H1 (cell line): ENCODE measurements at regions not wholly inside any gene's neighbourhood (a gene's known extent, or its start where the extent isn't known, plus 50 kb on each side); places are given as distances from the start of the nearest gene placed in this dataset.
"Not testable (repeated sequence)": the region's sequence is repeated elsewhere in the genome, so short reads cannot be mapped to it uniquely, and the experiment has no call there.

Source experiments
- CTCF ChIA-PET: fragments of 300-600 bp; sonication (Branson Sonifier 250); formaldehyde crosslinking; loops from one replicate; lab custom pipeline; 2021; ENCODE audit not compliant: partially characterized antibody; lab: Charles Lee
- POLR2A ChIA-PET: fragments of 300-600 bp; sonication (Branson Sonifier 250); formaldehyde crosslinking; loops from one replicate; lab custom pipeline; 2021; ENCODE audit warnings: inconsistent platforms; ENCODE audit not compliant: partially characterized antibody; lab: Charles Lee
- DNase-seq, 2 experiments: peaks; one replicate each; pipeline versions ENCODE4 v3.0.0 to v3.0.0-alpha.2; 2010 to 2022; ENCODE audit warnings: low spot score in 2 of 2, low read depth in 1 of 2, mixed read lengths in 1 of 2
- FAIRE-seq: peaks from 2 replicates; lab custom pipeline; 2011; peaks lifted over from hg19 to GRCh38; lab: Jason Lieb, UNC
- H2AFZ ChIP-seq: 2 replicates; pipeline ENCODE4 v1.8.1; 2012; ENCODE audit warnings: low read length, inconsistent platforms
- H2AK5ac ChIP-seq: 2 replicates; pipeline ENCODE4 v1.6.1; 2013; ENCODE audit warnings: low read depth, low read length
- H2BK120ac ChIP-seq: replicated peaks from 2 replicates; pipeline ENCODE3; 2013; ENCODE audit warnings: low read depth, low read length, inconsistent platforms
- H2BK12ac ChIP-seq: 2 replicates; pipeline ENCODE4 v1.6.1; 2013; ENCODE audit warnings: low read depth, low read length
- H2BK15ac ChIP-seq: 2 replicates; pipeline ENCODE4 v1.6.1; 2013; ENCODE audit warnings: low read length
- H2BK20ac ChIP-seq: 2 replicates; pipeline ENCODE4 v1.6.1; 2013; ENCODE audit warnings: low read length
- H2BK5ac ChIP-seq: 2 replicates; pipeline ENCODE4 v1.6.1; 2013; ENCODE audit warnings: low read depth, low read length
- H3K14ac ChIP-seq: 2 replicates; pipeline ENCODE4 v1.6.1; 2013; ENCODE audit warnings: inconsistent platforms; ENCODE audit not compliant: insufficient read length
- H3K18ac ChIP-seq: 2 replicates; pipeline ENCODE4 v1.6.1; 2013; ENCODE audit warnings: low read length; ENCODE audit errors: extremely low read depth
- H3K23ac ChIP-seq: 2 replicates; pipeline ENCODE4 v1.6.1; 2013; ENCODE audit warnings: inconsistent platforms; ENCODE audit not compliant: insufficient read length
- H3K23me2 ChIP-seq: 2 replicates; pipeline ENCODE4 v1.6.1; 2013; ENCODE audit warnings: low read depth, low read length
- H3K27ac ChIP-seq: 2 replicates; pipeline ENCODE4 v1.6.1; 2011; ENCODE audit warnings: low read depth, low read length, inconsistent platforms
- H3K27me3 ChIP-seq, 4 experiments: replicated peaks in 1 of 4; 1 replicate in 1 of 4; 2 replicates in 3 of 4; pipeline versions ENCODE4 v1.6.1 to v1.8.1; 2011 to 2013; ENCODE audit warnings: low read length in 3 of 4, mild to moderate bottlenecking in 3 of 4, inconsistent platforms in 2 of 4, mixed read lengths in 2 of 4, moderate library complexity in 1 of 4; ENCODE audit not compliant: control insufficient read depth in 3 of 4, insufficient read depth in 3 of 4; ENCODE audit errors: extremely low read depth in 1 of 4
- H3K36me3 ChIP-seq, 4 experiments: 2 replicates each; pipeline versions ENCODE4 v1.6.1 to v1.8.1; 2011 to 2013; ENCODE audit warnings: mild to moderate bottlenecking in 4 of 4, low read length in 3 of 4, moderate library complexity in 2 of 4, control low read depth in 1 of 4, inconsistent platforms in 1 of 4; ENCODE audit not compliant: insufficient read depth in 4 of 4, control insufficient read depth in 2 of 4
- H3K4ac ChIP-seq: replicated peaks from 2 replicates; pipeline ENCODE3; 2013; ENCODE audit warnings: low read length, low read depth, mixed read lengths, inconsistent platforms; ENCODE audit not compliant: insufficient read length
- H3K4me1 ChIP-seq, 4 experiments: replicated peaks in 1 of 4; 1 replicate in 1 of 4; 2 replicates in 3 of 4; pipeline versions ENCODE4 v1.6.1 to v1.8.1; 2011 to 2013; ENCODE audit warnings: low read length in 3 of 4, inconsistent platforms in 2 of 4, mixed read lengths in 1 of 4; ENCODE audit not compliant: insufficient read depth in 4 of 4, control insufficient read depth in 3 of 4
- H3K4me2 ChIP-seq, 2 experiments: 2 replicates each; pipeline versions ENCODE4 v1.6.1 to v1.8.1; 2011 to 2013; ENCODE audit warnings: low read depth in 2 of 2, low read length in 2 of 2, control low read depth in 1 of 2, inconsistent platforms in 1 of 2, mild to moderate bottlenecking in 1 of 2; ENCODE audit not compliant: insufficient read depth in 1 of 2
- H3K4me3 ChIP-seq, 4 experiments: fragments of 200-600, 300-600 bp in 1 of 4; sonication (generic), shearing (Covaris generic), sonication (Bioruptor Twin) in 1 of 4; 2 replicates each; pipeline versions ENCODE4 v1.5.1 to v1.8.1; 2011 to 2016; ENCODE audit warnings: low read length in 4 of 4, low read depth in 3 of 4, control low read depth in 2 of 4, inconsistent platforms in 2 of 4, mild to moderate bottlenecking in 2 of 4, mixed read lengths in 1 of 4, moderate library complexity in 1 of 4; ENCODE audit not compliant: insufficient read depth in 2 of 4; ENCODE audit errors: extremely low read depth in 1 of 4
- H3K56ac ChIP-seq: replicated peaks from 2 replicates; pipeline ENCODE3; 2013; ENCODE audit warnings: low read depth, mild to moderate bottlenecking, mixed read lengths, low read length, inconsistent platforms; ENCODE audit not compliant: insufficient read length
- H3K79me1 ChIP-seq: 2 replicates; pipeline ENCODE4 v1.6.1; 2013; ENCODE audit warnings: low read depth, low read length, control low read depth
- H3K79me2 ChIP-seq, 2 experiments: 2 replicates each; pipeline versions ENCODE4 v1.6.1 to v1.8.1; 2012 to 2013; ENCODE audit warnings: low read length in 2 of 2, mild to moderate bottlenecking in 2 of 2, inconsistent platforms in 1 of 2; ENCODE audit not compliant: insufficient read depth in 2 of 2, control insufficient read depth in 1 of 2
- H3K9ac ChIP-seq, 4 experiments: replicated peaks in 1 of 4; 1 replicate in 1 of 4; 2 replicates in 3 of 4; pipeline versions ENCODE4 v1.6.1 to v1.8.1; 2011 to 2013; ENCODE audit warnings: low read depth in 3 of 4, low read length in 3 of 4, control low read depth in 2 of 4, mild to moderate bottlenecking in 2 of 4, moderate library complexity in 2 of 4, inconsistent platforms in 1 of 4; ENCODE audit errors: extremely low read depth in 1 of 4
- H3K9me3 ChIP-seq, 2 experiments: 2 replicates each; pipeline versions ENCODE4 v1.6.1 to v1.8.1; 2012 to 2013; ENCODE audit warnings: mild to moderate bottlenecking in 2 of 2, moderate library complexity in 2 of 2, control low read depth in 1 of 2, inconsistent platforms in 1 of 2, low read depth in 1 of 2, low read length in 1 of 2, mixed read lengths in 1 of 2; ENCODE audit not compliant: insufficient read depth in 2 of 2
- H4K20me1 ChIP-seq, 2 experiments: replicated peaks in 1 of 2; 2 replicates each; pipeline versions ENCODE3 to v1.8.1; 2011 to 2013; ENCODE audit warnings: inconsistent platforms in 2 of 2, low read length in 2 of 2, mild to moderate bottlenecking in 1 of 2; ENCODE audit not compliant: insufficient read depth in 2 of 2, control insufficient read depth in 1 of 2
- H4K5ac ChIP-seq: 2 replicates; pipeline ENCODE4 v1.6.1; 2013; ENCODE audit warnings: low read length, low read depth, mixed read lengths, inconsistent platforms; ENCODE audit not compliant: insufficient read length
- H4K8ac ChIP-seq: 2 replicates; pipeline ENCODE4 v1.8.0; 2013; ENCODE audit warnings: mild to moderate bottlenecking, moderate library complexity, low read length, inconsistent platforms; ENCODE audit not compliant: insufficient read depth; ENCODE audit errors: extremely low read depth
- H4K91ac ChIP-seq: replicated peaks from 2 replicates; pipeline ENCODE3; 2013; ENCODE audit warnings: low read length, mixed read lengths, inconsistent platforms; ENCODE audit not compliant: insufficient read length
- CHD2 ChIP-seq: IDR thresholded peaks from 2 replicates; pipeline ENCODE4 v1.6.1; 2012; ENCODE audit warnings: low read length, improper control_type of control experiment
- KDM1A ChIP-seq: fragments of 200-600, 300-600 bp; sonication (generic); IDR thresholded peaks from 2 replicates; pipeline ENCODE4 v1.7.1; 2016; ENCODE audit warnings: mild to moderate bottlenecking, low read length, borderline replicate concordance
- WGBS, 2 experiments: shearing (Covaris generic) in 1 of 2; methylation state at CpG; one replicate each; pipeline versions ENCODE4 v1.1.6 to v1.1.7; 2013 to 2015; ENCODE audit warnings: low lambda C conversion rate in 2 of 2, mixed read lengths in 2 of 2, inconsistent platforms in 1 of 2, low coverage in 1 of 2, missing lambda C conversion rate in 1 of 2; ENCODE audit not compliant: insufficient replicate concordance in 2 of 2, insufficient coverage in 1 of 2, insufficient read length in 1 of 2; ENCODE audit errors: extremely low coverage in 1 of 2, missing lambda C conversion rate in 1 of 2; 5-methylcytosine and 5-hydroxymethylcytosine counted together

DNA sequence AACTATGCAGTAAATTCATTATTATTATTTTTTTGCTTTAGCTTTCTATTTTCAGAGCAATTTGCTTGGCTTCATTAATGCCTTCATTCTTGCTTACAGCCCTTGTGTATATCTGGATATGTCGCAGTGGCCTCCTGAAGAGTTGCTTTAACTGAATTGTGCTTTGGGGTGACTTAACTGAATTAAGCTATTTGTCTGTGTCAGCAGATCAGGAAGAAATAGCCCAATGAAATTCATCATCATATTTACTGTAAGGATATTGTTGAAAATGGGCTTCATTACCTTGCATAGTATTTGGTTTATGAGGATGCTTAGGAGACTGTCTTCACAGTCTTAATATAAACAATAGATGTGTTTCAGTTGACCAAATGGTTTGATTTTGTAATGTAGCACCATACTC is 59.7 kb upstream of the PIP4K2A start:
- FAIRE-seq, result no peak
- H2AK5ac ChIP-seq, result no peak overlapping the region
- peaks cover 2 to 3% of the 10 kb centered on the region in 2 experiments; a peak in 1 of 4 replicates for H3K9me3 ChIP-seq
- TF ChIP-seq CHD2 (no peak), KDM1A (no peak)
- ChIA-PET CTCF (no interaction called here), POLR2A (no interaction called here)
- H3K4me1 ChIP-seq, result no peaks in the 10 kb centered on the region
- no peaks in the 10 kb centered on the region for H3K79me1 ChIP-seq
- DNase-seq, result no peak
- no peaks in the 10 kb centered on the region for H3K23me2 ChIP-seq
- no peaks in the 10 kb centered on the region for H3K36me3 ChIP-seq
- H3K23ac ChIP-seq, result no peak overlapping the region
- H2BK15ac ChIP-seq, result no peak overlapping the region
- H3K9ac ChIP-seq, result no peak overlapping the region
- 93% methylated on average over 1 of the region's 1 CpG; no CpG with 5 or more reads in 1 of the 2 experiments for WGBS, 2 experiments
- H3K4me2 ChIP-seq, result no peak overlapping the region
- H2AFZ ChIP-seq, result no peak overlapping the region
- H4K20me1 ChIP-seq, result no peaks in the 10 kb centered on the region
- no peaks in the 10 kb centered on the region for H3K79me2 ChIP-seq
- H2BK5ac ChIP-seq, result no peak overlapping the region
- H2BK20ac ChIP-seq, result no peak overlapping the region
- no peak overlapping the region for H3K4ac ChIP-seq
- H2BK12ac ChIP-seq, result no peak overlapping the region
- no peak overlapping the region for H4K8ac ChIP-seq
- no peak overlapping the region for H3K14ac ChIP-seq
- H3K27me3 ChIP-seq, result no peaks in the 10 kb centered on the region
- no peak overlapping the region for H4K91ac ChIP-seq
- H3K18ac ChIP-seq, result no peak overlapping the region
- no peak overlapping the region for H2BK120ac ChIP-seq
- H3K56ac ChIP-seq, result no peak overlapping the region
- H3K4me3 ChIP-seq, result no peak overlapping the region
- H3K27ac ChIP-seq, result no peak overlapping the region
- no peak overlapping the region for H4K5ac ChIP-seq

DNA sequence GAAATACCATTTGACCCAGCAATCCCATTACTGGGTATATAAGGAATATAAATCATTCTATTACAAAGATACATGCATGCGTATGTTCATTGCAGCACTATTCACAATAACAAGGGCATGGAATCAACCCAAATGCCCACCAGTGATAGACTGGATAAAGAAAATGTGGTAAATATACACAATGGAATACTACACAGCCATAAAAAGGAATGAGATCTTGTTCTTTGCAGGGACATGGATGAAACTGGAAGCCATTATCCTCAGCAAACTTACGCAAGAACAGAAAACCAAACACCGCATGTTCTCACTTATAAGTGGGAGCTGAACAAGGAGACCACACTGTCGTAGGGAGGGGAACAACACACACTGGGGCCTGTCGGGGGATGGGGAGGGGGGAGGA is 57.3 kb upstream of the PIP4K2A start:
- H3K27ac ChIP-seq, H3K23me2 ChIP-seq, FAIRE-seq, H4K8ac ChIP-seq, H3K23ac ChIP-seq, H2BK12ac ChIP-seq, CTCF ChIA-PET, H3K18ac ChIP-seq, H3K4me2 ChIP-seq, H3K4me3 ChIP-seq, H3K79me2 ChIP-seq, H2BK20ac ChIP-seq, H3K36me3 ChIP-seq, H3K4ac ChIP-seq, H4K20me1 ChIP-seq, H2AFZ ChIP-seq, H4K91ac ChIP-seq, POLR2A ChIA-PET, H4K5ac ChIP-seq, H2AK5ac ChIP-seq, H3K56ac ChIP-seq, H3K27me3 ChIP-seq, H3K14ac ChIP-seq, H3K9ac ChIP-seq, H2BK5ac ChIP-seq, DNase-seq, H3K79me1 ChIP-seq, H3K9me3 ChIP-seq, H3K4me1 ChIP-seq, H2BK15ac ChIP-seq, H2BK120ac ChIP-seq: not testable (repeated sequence)
- 89% methylated on average over 5 of the region's 5 CpGs; no CpG with 5 or more reads in 1 of the 2 experiments for WGBS, 2 experiments
